DMS153 treated with DMSO at 0.1 percent for 48 hours (cell line): ENCODE measurements at regions not wholly inside any gene's neighbourhood (a gene's known extent, or its start where the extent isn't known, plus 50 kb on each side); places are given as distances from the start of the nearest gene placed in this dataset.
"Not testable (repeated sequence)": the region's sequence is repeated elsewhere in the genome, so short reads cannot be mapped to it uniquely, and the experiment has no call there.

Experiments
- DNase-seq: peaks from one replicate; lab custom pipeline; 2025; ENCODE audit not compliant: unreplicated experiment; lab: John Stamatoyannopoulos, UW

GRCh38 chr11:82076126-82076525, 657.5 kb downstream of the FAM181B start:
- no peak for DNase-seq

- no peak for DNase-seq
Measured at GRCh38 chr11:82059505-82059904, 674.2 kb downstream of the FAM181B start.

GRCh38 chr11:82056450-82056849, 677.2 kb downstream of the FAM181B start:
- no peak for DNase-seq

- no peak for DNase-seq
Measured at GRCh38 chr11:82049199-82049598, 684.5 kb downstream of the FAM181B start.

GRCh38 chr11:82047200-82047599, 686.5 kb downstream of the FAM181B start:
- DNase-seq = no peak

DNA sequence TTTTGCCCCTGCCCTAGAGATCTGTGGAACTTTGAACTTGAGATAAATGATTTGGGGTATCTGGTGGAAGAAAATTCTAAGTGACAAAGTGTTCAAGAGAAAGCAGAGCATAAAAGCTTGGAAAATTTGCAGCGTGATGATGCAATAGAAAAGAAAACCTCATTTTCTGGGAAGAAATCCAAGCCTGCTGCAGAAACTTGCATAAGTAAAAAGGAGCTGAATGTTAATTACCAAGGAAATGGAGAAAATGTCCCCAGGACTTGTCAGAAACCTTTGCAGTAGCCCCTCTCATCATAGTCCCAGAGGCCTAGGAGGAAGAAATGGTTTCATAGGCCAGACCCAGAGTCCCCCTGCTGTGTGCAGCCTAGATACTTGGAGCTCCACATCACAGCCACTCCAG, 686.9 kb downstream of the FAM181B start:
- DNase-seq = no peak

DNA sequence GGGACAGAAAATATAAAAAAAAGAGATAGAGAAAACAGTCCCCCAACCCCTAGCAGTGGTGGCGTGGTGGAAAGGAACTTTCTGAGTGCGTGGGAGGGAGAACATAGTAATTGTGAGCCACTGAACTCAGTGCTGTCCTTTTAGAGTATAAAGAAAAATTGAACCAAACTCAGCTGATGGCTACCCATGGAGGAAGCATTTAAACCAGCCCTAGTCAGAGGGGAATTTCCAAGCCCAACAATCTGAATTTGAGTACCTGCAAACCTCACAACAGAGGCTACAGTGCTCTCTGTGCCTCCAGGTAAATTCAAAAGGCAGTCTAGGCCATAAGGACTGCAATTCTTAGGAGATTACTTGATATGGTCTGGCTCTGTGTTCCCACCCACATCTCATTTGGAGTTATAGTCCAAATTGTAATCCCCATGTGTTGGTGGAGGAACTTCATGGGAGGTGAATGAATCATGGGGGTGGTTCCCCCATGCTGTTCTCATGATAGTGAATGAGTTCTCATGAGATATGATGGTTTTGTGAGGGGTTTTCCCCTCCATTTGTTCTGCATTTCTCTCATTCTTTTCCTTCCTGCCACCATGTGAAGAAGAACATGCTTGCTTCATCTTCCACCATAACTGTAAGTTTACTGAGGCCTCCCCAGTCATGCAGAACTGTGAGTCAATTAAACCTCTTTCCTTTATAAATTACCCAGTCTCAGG, 687.8 kb downstream of the FAM181B start:
- no peak for DNase-seq

- DNase-seq = no peak
Measured at GRCh38 chr11:82043316-82043715, 690.3 kb downstream of the FAM181B start.

DNA sequence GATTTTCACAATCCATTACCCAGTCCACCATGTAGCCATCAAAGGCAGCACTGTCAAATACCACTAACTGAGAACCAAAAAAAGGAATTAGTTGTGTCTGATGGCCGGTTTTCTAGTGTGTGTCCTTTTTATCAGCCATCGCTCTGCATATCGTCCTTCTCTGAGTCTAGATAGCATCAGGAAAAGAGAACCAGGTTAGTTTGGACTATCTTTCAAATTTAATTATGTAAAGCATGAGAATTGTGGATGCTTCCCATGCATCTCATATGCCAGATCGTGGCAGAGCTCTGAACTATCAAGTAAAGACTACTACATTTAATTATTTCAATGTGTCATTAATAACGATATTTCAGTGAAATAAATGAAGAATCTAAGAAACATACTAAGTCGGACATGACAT, 691.9 kb downstream of the FAM181B start:
- DNase-seq = no peak

DNA sequence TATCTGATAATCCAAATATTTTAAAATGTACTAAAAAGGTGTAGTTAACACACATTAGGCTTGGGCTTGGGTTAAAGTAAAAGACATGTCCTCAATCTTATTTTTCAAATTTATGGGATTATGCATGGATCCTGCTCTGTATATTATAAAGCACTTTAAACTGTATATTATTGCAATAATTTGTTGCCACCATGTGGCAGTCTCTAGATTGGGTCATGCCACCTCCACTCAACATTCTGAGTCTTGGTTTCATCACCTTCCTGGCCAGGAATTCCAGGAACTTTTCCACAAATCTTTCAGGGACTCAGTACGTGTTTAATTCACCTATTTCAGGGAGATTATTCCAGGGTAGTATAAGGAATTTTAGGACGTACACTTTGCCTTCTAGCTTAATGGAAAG, 695.5 kb downstream of the FAM181B start:
- no peak for DNase-seq

DNA sequence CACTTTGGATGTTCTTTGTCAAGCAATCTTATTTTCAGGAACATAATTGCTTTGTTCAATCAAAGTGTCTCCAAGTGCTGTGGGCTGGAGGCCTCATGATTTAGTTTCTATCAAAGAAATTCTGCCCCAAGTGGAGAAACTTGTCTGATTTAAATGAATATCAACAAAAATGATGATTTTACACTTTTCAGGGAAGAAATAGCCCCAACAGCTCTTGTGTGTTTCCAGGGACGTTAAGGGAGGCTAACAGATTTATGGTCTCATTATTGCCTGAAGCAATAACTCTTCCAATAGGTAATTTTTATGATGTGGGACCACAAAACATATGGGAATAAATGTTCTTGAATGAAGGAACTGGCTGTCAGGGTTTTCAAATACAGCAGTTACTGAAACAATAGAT, 699.1 kb downstream of the FAM181B start:
- DNase-seq = no peak

- DNase-seq = not testable (repeated sequence)
Measured at GRCh38 chr11:82027335-82027734, 706.3 kb downstream of the FAM181B start.

DNA sequence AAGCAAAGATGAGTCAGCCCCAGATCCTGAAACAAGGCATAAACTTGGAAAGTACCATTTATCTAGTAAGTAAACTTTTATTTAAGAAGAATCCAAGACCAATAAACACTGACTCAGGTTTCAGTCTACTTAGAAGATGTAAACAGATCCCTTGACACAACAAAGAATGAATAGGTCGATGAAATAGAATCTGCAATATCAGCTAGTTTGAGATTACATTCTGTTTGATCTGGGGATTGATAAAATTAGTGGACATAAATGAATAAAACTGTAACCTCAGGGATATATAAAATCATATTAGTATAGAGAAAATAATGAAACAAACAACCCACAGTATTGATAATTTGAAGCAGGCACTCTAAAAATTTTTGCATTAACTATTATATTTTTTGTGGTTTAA, 708.9 kb downstream of the FAM181B start:
- no peak for DNase-seq

- no peak for DNase-seq
Measured at GRCh38 chr11:82012276-82012675, 721.4 kb downstream of the FAM181B start.

DNA sequence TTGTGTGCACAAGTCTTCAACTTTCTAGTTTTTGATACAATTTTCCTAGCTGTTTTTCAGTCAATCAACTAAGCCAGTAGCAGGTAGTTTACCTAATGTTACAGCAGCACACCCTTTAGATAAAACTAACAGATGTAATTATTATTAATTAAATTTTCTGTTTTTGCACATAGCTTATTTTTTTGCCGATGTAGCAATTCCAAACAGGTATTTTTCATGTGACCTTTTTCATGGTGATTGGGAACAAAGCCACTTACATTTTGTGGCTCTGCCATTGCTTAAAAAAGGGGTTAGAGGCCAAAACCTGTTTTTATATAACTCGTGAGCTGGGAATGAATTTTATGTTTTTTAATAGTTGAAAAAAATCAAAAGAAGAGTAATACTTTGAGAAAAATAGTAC, 724.5 kb downstream of the FAM181B start:
- no peak for DNase-seq

DNA sequence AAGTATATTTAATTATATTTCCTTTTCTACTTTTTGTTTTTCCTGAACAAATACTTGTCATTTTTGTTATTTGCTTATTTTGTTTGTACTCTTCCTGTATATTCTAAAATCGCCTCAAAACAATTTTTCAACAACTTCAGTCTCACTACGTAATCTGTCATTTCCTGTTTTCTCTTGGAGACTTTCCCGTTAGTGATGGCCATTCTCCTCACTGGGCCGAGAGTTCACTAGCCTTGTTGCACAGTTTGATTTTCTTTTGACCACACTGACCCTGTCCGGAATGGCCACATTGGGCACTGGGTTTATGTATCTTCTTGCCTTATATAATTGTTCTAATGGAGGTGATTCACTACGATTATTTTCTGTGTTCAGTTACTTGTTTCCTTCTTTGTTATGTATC, 726.1 kb downstream of the FAM181B start:
- DNase-seq = no peak

DNA sequence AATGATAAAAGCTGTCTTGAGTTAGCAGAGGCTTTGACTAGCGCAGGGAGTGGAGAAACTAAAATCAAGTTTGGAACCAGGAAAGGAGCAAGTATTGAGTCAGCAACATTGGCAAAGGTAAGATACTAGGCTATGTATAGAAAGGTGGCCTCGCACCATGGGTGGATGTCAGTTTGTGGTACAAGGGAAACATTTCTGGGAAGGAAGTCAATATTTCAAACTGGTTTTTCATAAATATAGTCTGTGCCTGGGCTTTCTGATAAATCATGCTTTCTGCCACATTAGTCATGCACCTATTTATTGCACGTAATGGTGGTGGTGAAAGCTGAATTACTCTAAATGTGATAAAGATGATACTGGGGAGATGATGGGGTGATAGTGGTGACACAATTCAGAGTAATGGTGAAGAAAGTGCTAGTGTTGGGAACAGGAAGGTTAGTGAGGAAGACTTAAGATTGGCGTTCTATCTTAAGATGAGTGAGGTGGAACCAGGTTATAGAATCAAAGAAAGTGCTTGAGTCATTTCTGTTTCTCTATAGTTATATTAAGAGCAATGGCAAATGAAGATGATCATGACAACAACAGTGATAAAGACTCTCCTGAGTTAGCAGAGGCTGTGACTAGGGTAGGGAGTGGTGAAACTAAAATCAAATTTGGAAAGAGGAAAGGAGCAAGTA, 729.0 kb downstream of the FAM181B start:
- DNase-seq = no peak

- DNase-seq = no peak
Measured at GRCh38 chr11:82003671-82004515, 729.8 kb downstream of the FAM181B start.

DNA sequence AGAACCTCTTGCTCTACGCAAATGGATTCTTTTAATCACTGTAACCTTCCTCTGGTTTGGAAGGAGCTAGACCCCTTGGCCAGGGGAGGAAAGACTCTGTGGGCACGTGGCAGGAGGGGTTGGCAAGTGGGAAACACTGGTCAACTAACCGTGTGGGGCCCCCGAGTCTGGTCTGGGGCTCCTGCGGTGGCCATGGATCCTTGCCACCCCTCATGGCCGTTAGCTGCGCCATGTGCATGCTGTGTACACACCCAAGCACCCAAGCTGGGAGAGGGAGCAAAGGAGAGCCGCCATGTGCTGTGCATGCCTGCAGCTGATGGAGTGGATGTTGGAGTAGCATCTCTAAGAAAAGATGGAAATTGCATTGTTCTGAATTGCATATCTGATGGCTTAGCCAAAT, 730.6 kb downstream of the FAM181B start:
- no peak for DNase-seq

- no peak for DNase-seq
Measured at GRCh38 chr11:81995889-81996288, 737.8 kb downstream of the FAM181B start.

GRCh38 chr11:81993755-81994154, 739.9 kb downstream of the FAM181B start:
- no peak for DNase-seq
